Mucosa of rectum (tissue), 2 donors: ENCODE measurements at regions not wholly inside any gene's neighbourhood (a gene's known extent, or its start where the extent isn't known, plus 50 kb on each side); places are given as distances from the start of the nearest gene placed in this dataset.

ENCODE experiments used
- H3K27ac ChIP-seq, 2 donors: one replicate each; pipeline ENCODE4 v1.7.0; 2013; ENCODE audit warnings: inconsistent platforms in 2 of 2, low read depth in 2 of 2, low read length in 2 of 2
- H3K27me3 ChIP-seq, 2 donors: one replicate each; pipeline ENCODE4 v1.7.0; 2013; ENCODE audit warnings: low read length in 2 of 2; ENCODE audit not compliant: control insufficient read depth in 2 of 2, insufficient read depth in 2 of 2
- H3K36me3 ChIP-seq, 2 donors: one replicate each; pipeline ENCODE4 v1.7.0; 2013; ENCODE audit warnings: low read length in 2 of 2; ENCODE audit not compliant: control insufficient read depth in 2 of 2, insufficient read depth in 2 of 2
- H3K4me1 ChIP-seq, 2 donors: one replicate each; pipeline ENCODE4 v1.7.0; 2013; ENCODE audit warnings: low read length in 2 of 2, mild to moderate bottlenecking in 1 of 2; ENCODE audit not compliant: control insufficient read depth in 2 of 2, insufficient read depth in 2 of 2
- H3K4me3 ChIP-seq, 2 donors: one replicate each; pipeline ENCODE4 v1.7.0; 2013; ENCODE audit warnings: low read length in 2 of 2
- H3K9ac ChIP-seq, 2 donors: one replicate each; pipeline ENCODE4 v1.7.0; 2013; ENCODE audit warnings: low read length in 2 of 2, low read depth in 1 of 2, mild to moderate bottlenecking in 1 of 2
- H3K9me3 ChIP-seq, 2 donors: one replicate each; pipeline ENCODE4 v1.7.0; 2013; ENCODE audit warnings: low read length in 2 of 2; ENCODE audit not compliant: control insufficient read depth in 2 of 2
- donor health status: healthy.
- donor health status: Normal muscosa, but diverticular disease.

DNA sequence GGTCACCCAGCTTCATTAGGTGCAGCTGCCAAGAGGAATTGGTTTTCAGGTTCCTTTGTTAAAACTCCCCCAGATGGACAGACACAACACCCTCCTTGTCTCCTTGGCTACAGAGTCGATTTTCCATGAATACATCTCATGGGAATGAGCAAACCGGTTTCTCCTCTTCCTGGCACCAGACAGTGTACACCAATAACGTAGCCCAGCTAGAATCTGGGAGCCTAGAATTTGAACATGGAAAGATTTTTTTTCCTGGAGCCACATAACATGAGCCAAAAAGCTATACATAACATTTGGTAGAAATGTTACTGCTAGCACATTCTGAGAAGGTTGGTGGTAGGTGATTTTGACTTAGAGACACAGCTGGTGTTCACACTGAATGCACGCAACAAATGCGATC, 62.9 kb upstream of the SLC34A2 start:
- Histone ChIP-seq H3K4me3 (no peak overlapping the region), H3K36me3 (no peaks in the 10 kb centered on the region), H3K27ac (no peak overlapping the region), H3K9ac (no peak overlapping the region), H3K4me1 (no peaks in the 10 kb centered on the region), H3K9me3 (peaks cover 2 to 3% of the 10 kb centered on the region in 2 donors), H3K27me3 (no peaks in the 10 kb centered on the region)
